RKO (cell line): ENCODE measurements at regions not wholly inside any gene's neighbourhood (a gene's known extent, or its start where the extent isn't known, plus 50 kb on each side); places are given as distances from the start of the nearest gene placed in this dataset.

ENCODE experiments used
- DNase-seq: peaks from one replicate; pipeline ENCODE4 v3.0.0-alpha.2; 2016; ENCODE audit warnings: low spot score

GRCh38 chr6:132868057-132868456 is 53.7 kb downstream of the RPS12 start:
- DNase-seq, result no peak

GRCh38 chr6:132872923-132873322 is 58.6 kb downstream of the RPS12 start:
- DNase-seq, result no peak

GRCh38 chr6:132877003-132877402 is 62.6 kb downstream of the RPS12 start:
- DNase-seq, result no peak

- no peak for DNase-seq
Observed at GRCh38 chr6:132887204-132887603, 72.8 kb downstream of the RPS12 start.

GRCh38 chr6:132888701-132889100 is 74.3 kb downstream of the RPS12 start:
- DNase-seq, result no peak

- DNase-seq, result no peak
Observed at GRCh38 chr6:132892929-132893771, 78.8 kb downstream of the RPS12 start.

- DNase-seq, result no peak
Observed at GRCh38 chr6:132893772-132894490, 79.6 kb downstream of the RPS12 start.

- no peak for DNase-seq
Observed at GRCh38 chr6:132898376-132898775, 84.0 kb downstream of the RPS12 start.

DNA sequence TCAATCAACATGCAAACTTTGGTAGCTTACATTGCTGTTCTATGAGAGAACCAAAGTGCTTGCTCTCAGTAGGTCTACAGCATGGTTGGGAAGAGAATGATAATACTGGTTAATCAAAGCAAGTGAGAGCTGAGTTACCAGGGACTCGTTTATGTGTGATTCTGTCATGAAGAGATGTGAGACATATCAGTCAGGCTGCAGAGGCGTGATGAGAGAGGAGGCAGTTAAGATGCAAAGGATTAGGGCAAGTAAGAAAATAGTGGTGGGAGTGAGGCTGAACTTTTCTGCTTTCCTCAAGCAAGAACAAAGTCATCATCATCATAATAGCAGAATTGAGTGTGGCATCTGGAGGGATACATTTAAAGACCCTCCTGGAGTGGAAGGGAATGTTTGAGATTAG is 86.5 kb downstream of the RPS12 start:
- DNase-seq, result no peak

- DNase-seq, result no peak
Observed at GRCh38 chr6:132902901-132903300, 88.5 kb downstream of the RPS12 start.

DNA sequence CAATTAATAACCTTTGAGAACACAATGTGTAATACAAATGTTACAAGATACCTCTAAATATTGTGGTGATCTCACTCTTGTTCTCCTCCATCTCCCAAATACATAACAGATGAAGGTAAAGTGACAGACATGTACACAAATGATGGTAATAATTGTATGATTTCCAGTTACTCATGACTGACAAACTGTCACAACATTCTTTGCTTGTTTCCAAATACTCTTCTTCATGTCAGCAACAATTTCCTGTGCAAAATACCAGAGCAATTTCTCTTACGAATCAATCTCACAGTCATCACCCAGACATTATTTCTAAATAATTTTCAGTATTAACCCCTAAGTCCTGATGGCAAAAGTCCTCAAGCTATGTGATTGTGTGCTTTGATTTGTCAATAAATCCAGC is 92.9 kb downstream of the RPS12 start:
- DNase-seq, result peak; percentile 5

GRCh38 chr6:132907914-132908313 is 93.5 kb downstream of the RPS12 start:
- peak; percentile 60 for DNase-seq

DNA sequence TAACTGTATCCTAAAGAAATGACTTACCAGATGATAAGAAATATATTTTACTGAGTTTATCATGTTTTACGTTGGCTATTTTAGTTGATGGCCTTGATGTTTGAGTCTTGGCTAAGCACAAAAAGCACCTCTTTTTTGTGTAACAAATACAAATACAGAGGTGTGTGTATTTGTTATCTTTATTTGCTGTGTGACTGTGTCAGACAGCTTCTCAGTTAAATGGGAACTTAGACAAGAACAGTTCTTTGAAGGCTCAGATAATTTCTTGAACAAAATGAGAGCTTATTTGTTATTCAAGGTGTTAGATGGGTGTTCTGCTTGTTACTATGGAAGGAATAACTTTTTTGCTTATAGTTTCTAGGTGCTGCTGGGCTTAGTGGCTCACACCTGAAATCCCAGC is 95.4 kb downstream of the RPS12 start:
- no peak for DNase-seq

DNA sequence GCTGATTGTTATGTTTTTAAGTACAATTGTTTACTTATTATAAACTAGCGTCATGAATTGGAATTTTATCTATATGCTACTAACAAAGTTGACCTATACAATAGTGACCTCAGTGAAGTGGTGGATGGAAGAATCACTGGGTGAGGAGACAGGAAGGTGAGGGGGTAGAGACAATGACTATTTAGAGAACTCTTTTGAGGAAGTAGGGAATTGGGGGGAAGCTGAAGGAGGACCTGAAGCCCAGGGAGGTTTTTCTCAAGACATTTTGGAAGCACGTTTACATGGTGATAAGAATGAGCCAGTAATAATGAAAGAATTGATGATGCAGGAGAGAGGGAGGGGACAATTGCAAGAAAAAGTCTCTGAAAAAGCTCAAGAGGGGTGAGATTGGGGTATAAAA is 96.4 kb downstream of the RPS12 start:
- DNase-seq, result no peak

DNA sequence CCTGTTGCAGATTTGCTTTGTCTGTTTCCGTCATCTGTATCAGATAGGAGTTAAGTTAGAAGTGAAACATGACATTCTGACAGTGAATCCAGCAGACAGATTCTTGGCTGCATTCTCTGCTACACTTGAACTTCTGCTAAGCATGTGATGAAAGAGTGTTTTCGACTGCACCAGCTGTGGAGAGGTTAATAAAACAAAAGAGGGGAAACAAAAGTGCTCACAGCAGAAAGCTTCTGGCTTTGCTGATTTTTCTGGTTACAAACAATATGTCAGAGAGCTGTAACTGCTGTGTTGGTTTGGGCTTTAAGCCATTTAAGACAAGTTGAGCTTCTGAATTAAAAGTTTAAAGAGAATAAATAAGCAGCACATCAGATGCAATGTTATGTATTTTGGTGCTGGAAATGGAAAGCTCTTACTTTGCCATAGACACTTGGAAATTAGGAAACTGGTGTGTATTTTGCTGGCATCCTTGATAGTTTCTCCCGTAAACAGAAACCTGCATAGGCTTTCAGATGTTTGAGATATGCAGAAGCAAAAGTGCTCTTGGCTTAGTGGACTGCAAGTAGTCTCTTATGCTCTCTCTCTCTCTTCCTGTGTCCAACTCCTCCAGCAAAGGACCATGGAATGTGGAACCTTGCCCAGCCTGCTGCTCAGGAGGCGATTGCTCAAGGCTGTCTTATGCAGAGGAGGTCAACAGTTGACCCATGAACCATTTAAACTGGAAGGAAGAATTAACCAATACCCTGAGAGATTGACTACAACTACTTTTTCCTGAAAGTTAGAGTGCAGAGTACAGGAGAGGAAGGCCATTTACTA is 104.9 kb downstream of the RPS12 start:
- DNase-seq, result no peak

- no peak for DNase-seq
Observed at GRCh38 chr6:132927713-132928112, 113.3 kb downstream of the RPS12 start.

DNA sequence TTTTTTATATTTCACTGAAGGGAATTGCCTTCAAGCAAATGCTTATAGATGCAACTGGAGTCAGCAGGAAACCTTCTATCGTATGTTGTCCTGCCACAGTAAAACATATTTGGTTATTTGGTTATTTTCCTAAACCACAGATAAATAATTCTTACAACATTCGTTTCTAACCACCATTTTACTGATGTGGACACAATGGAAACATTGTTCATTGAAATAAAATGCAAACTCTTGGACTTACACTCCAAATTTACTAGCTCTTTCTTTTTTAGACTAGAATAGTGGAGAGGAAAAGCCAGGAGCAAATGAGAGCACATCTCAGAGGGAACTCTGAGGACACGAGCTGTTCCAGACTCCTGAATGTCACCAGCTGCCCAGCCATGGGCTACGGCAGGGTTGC is 114.8 kb downstream of the RPS12 start:
- no peak for DNase-seq

DNA sequence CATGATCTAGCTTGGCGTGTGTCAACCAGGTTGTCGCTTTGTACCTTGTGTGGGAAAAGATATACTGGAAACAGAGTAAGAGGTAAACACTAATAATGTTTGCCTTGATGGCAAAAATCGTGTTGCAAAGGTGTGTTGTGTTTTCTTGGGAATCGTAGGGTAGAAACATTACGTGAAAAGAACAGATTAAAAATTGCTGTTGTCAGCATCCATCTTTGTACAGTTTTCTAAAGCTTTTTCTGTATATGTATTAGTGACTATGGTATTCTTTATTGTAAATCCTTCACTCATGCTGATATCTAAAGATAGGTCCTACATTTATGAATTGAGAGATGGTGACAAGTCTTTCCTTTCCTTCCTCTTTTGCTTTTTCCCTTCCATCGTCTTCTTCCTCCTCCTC is 116.9 kb downstream of the RPS12 start:
- no peak for DNase-seq

GRCh38 chr6:132931936-132932514 is 117.7 kb downstream of the RPS12 start:
- no peak for DNase-seq

DNA sequence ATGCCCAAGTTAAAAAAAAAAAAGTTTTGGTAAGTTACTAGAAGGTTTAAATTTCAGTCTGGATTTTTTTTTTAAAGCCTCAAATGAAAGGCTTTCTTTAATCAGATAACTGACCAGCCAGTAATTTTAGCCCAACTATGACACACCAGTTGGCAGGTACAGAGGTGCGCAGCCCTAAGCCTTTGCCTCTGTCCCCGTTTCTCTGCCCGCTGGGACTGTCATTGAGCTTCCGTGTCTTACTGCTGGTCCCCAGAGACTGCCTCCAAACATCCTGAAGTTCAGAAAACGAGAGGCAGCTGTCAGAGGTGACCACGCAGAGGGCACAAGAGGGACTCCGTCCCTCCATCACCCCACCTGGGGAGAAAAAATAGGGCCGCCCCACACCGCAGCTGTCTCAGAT is 118.2 kb downstream of the RPS12 start:
- no peak for DNase-seq

DNA sequence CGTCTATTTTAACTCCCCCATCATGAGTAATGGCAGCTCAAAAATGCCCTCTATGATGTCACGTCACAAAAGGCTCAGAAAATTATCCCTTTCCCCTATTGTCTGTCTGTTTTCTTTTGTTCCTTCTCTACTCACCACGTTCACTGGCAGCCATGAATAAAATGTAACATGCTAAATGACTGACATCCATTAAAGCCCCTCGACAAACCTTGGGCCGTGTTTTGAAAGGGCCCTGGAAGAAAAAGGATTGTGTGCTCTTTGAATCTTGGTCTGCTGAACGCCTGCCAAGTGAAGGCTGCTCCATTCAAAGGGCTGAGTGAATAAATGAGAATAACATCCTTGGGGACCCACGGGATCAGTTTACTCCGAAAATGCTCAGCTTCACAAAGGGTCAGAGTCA is 118.7 kb downstream of the RPS12 start:
- no peak for DNase-seq

- DNase-seq, result no peak
Observed at GRCh38 chr6:132934496-132934895, 120.1 kb downstream of the RPS12 start.
